ENCODE measurements at regions not wholly inside any gene's neighbourhood (a gene's known extent, or its start where the extent isn't known, plus 50 kb on each side); places are given as distances from the start of the nearest gene placed in this dataset.

- intact Hi-C loops (cut with DNase I): no loop called here
- ATAC-seq: no peak
- WGBS, 2 donors: 60 to 66% methylated on average over 2 of the region's 2 CpGs
- H3K27me3 ChIP-seq: no peaks in the 10 kb centered on the region
- no peak overlapping the region for H3K27ac ChIP-seq
- H3K4me3 ChIP-seq: no peak overlapping the region
- no peaks in the 10 kb centered on the region for H3K9me3 ChIP-seq
- no peaks in the 10 kb centered on the region for H3K4me1 ChIP-seq
- DNase-seq: no peak
- H3K36me3 ChIP-seq (replicated peaks in 1 of 2; ENCODE audit: insufficient read depth in 1 of 2, low read depth in 2 of 2): no peaks in the 10 kb centered on the region
- TF ChIP-seq CTCF (IDR thresholded peaks at IDR 0.05): no peak
- TF ChIP-seq POLR2A (IDR thresholded peaks at IDR 0.05): no peak
These were observed 288.0 kb upstream of the TMTC4 start for GRCh38 chr13:100962585-100962984.

GRCh38 chr13:100961186-100961585 lies 286.6 kb upstream of the TMTC4 start:
- no peaks in the 10 kb centered on the region for H3K9me3 ChIP-seq
- H3K36me3 ChIP-seq (replicated peaks in 1 of 2; ENCODE audit: insufficient read depth in 1 of 2, low read depth in 2 of 2): no peaks in the 10 kb centered on the region
- H3K4me3 ChIP-seq: no peak overlapping the region
- TF ChIP-seq POLR2A (IDR thresholded peaks at IDR 0.05) (no peak), CTCF (IDR thresholded peaks at IDR 0.05) (no peak)
- H3K27ac ChIP-seq: no peak overlapping the region
- intact Hi-C loops (cut with DNase I): no loop called here
- ATAC-seq (no peak), DNase-seq (no peak)
- WGBS, 2 donors: 82 to 84% methylated on average over 7 of the region's 7 CpGs
- no peaks in the 10 kb centered on the region for H3K27me3 ChIP-seq
- no peaks in the 10 kb centered on the region for H3K4me1 ChIP-seq

GRCh38 chr13:100958831-100959230 lies 284.2 kb upstream of the TMTC4 start:
- intact Hi-C loops (cut with DNase I): no loop called here
- ATAC-seq (no peak), DNase-seq (no peak)
- Histone ChIP-seq H3K27me3 (no peaks in the 10 kb centered on the region), H3K9me3 (no peaks in the 10 kb centered on the region), H3K4me3 (no peak overlapping the region), H3K36me3 (replicated peaks in 1 of 2; ENCODE audit: insufficient read depth in 1 of 2, low read depth in 2 of 2) (no peaks in the 10 kb centered on the region), H3K27ac (no peak overlapping the region), H3K4me1 (no peaks in the 10 kb centered on the region)
- no peak for TF ChIP-seq POLR2A (IDR thresholded peaks at IDR 0.05)
- TF ChIP-seq CTCF (IDR thresholded peaks at IDR 0.05): no peak
- WGBS, 2 donors: 56 to 62% methylated on average over 5 of the region's 5 CpGs

- Histone ChIP-seq H3K4me3 (no peak overlapping the region), H3K9me3 (no peaks in the 10 kb centered on the region), H3K36me3 (replicated peaks in 1 of 2; ENCODE audit: insufficient read depth in 1 of 2, low read depth in 2 of 2) (no peaks in the 10 kb centered on the region), H3K4me1 (no peaks in the 10 kb centered on the region), H3K27me3 (no peaks in the 10 kb centered on the region), H3K27ac (no peak overlapping the region)
- intact Hi-C loops (cut with DNase I): no loop called here
- TF ChIP-seq POLR2A (IDR thresholded peaks at IDR 0.05) (no peak), CTCF (IDR thresholded peaks at IDR 0.05) (no peak)
- DNase-seq: no peak
- WGBS, 2 donors: 60 to 65% methylated on average over 4 of the region's 4 CpGs
- no peak for ATAC-seq
These were observed 283.1 kb upstream of the TMTC4 start for GRCh38 chr13:100957741-100958140.

- Histone ChIP-seq H3K4me1 (no peaks in the 10 kb centered on the region), H3K27me3 (no peaks in the 10 kb centered on the region), H3K27ac (no peak overlapping the region), H3K36me3 (replicated peaks in 1 of 2; ENCODE audit: insufficient read depth in 1 of 2, low read depth in 2 of 2) (no peaks in the 10 kb centered on the region), H3K9me3 (no peaks in the 10 kb centered on the region), H3K4me3 (no peak overlapping the region)
- WGBS, 2 donors: 68 to 72% methylated on average over 9 of the region's 9 CpGs
- intact Hi-C loops (cut with DNase I): no loop called here
- DNase-seq: no peak
- no peak for ATAC-seq
- TF ChIP-seq POLR2A (IDR thresholded peaks at IDR 0.05): no peak
These were observed 280.1 kb upstream of the TMTC4 start for GRCh38 chr13:100954430-100955305.

Data from body of pancreas (tissue), 4 donors.